ENCODE measurements at regions not wholly inside any gene's neighbourhood (a gene's known extent, or its start where the extent isn't known, plus 50 kb on each side); places are given as distances from the start of the nearest gene placed in this dataset.

DNA sequence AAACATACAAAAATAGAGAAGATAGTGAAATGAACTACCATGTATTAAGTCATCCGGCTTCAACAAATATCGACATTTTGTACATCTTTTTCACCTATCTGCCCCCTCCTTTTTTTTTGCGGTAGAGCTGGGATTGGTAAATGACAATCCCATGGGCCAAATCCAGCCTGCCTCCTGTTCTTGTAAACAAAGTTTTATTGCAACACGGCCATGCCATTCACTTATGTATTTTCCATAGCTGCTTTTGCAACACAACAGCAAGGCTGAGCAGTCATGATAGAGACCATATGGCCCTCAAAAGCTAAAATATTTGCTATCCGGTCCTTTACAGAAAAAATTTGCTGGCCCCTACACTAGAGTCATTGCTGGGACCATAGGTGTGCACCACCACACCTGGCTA lies 58.1 kb upstream of the PLEKHG3 start:
- H3K18ac ChIP-seq (ENCODE audit: low read length): peak overlapping the region; percentile 96

GRCh38 chr14:64649383-64649998 lies 54.7 kb upstream of the PLEKHG3 start:
- no CpG with 5 or more reads among the region's 13 CpGs for WGBS (ENCODE audit: extremely low coverage, insufficient coverage, low lambda C conversion rate)

More for the DNA sequence above, 58.1 kb upstream of the PLEKHG3 start:
- H3K27ac ChIP-seq (ENCODE audit: low read depth, low read length): peak overlapping the region; percentile 91
- H3K36me3 ChIP-seq (ENCODE audit: control insufficient read depth, insufficient read depth, low read length): no peaks in the 10 kb centered on the region
- peak overlapping the region; percentile 93 for H3K4ac ChIP-seq (ENCODE audit: low read depth, low read length)
- no peak overlapping the region for H4K8ac ChIP-seq (ENCODE audit: low read depth, low read length)
- no peak overlapping the region for H3K4me3 ChIP-seq (ENCODE audit: low read length)
- no peak overlapping the region for H3K4me2 ChIP-seq (ENCODE audit: low read length)
- H3K23ac ChIP-seq (ENCODE audit: low read length): no peak overlapping the region
- peak overlapping the region; percentile 98 for H2BK120ac ChIP-seq (ENCODE audit: low read depth, low read length)
- H4K5ac ChIP-seq (ENCODE audit: low read length): no peak overlapping the region
- peaks cover 10% of the 10 kb centered on the region for H3K4me1 ChIP-seq (ENCODE audit: control insufficient read depth, low read depth, low read length)
- H3K9ac ChIP-seq (ENCODE audit: low read length): no peak overlapping the region
- no peaks in the 10 kb centered on the region for H3K79me2 ChIP-seq (ENCODE audit: control insufficient read depth, insufficient read depth, low read length)
- H2BK5ac ChIP-seq (ENCODE audit: low read length): peak overlapping the region; percentile 56
- H2BK15ac ChIP-seq (replicated peaks; ENCODE audit: low read depth): peak overlapping the region; percentile 38
- no peaks in the 10 kb centered on the region for H3K79me1 ChIP-seq (ENCODE audit: low read length)
- no CpG with 5 or more reads among the region's 5 CpGs for WGBS (ENCODE audit: extremely low coverage, insufficient coverage, low lambda C conversion rate)
- H2AK5ac ChIP-seq (ENCODE audit: low read length): no peak overlapping the region
- no peaks in the 10 kb centered on the region for H3K27me3 ChIP-seq (ENCODE audit: insufficient read depth, low read length, poor library complexity)
- DNase-seq: peak; percentile 31
- peak overlapping the region; percentile 77 for H3K56ac ChIP-seq (ENCODE audit: low read length)

DNA sequence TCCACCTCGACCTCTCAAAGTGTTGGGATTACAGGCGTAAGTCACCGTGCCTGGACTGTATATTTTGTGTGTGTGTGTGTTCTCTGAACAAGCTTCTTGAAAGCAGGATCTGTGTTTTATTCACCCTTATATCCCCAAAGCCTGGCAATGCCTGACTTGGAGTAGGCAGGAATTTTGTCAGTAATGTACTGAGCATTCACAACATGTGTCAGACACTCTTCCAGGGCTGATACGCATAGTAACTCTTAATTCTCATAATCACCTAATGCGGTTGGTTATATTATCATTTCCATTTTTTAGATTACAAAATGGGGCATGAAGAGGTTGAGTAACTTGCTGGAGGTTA lies 50.4 kb upstream of the PLEKHG3 start:
- Histone ChIP-seq H2BK15ac (replicated peaks; ENCODE audit: low read depth) (no peak overlapping the region), H3K4me2 (ENCODE audit: low read length) (no peak overlapping the region), H3K36me3 (ENCODE audit: control insufficient read depth, insufficient read depth, low read length) (no peaks in the 10 kb centered on the region), H4K5ac (ENCODE audit: low read length) (no peak overlapping the region), H3K27me3 (ENCODE audit: insufficient read depth, low read length, poor library complexity) (no peaks in the 10 kb centered on the region), H3K79me1 (ENCODE audit: low read length) (no peaks in the 10 kb centered on the region), H2BK120ac (ENCODE audit: low read depth, low read length) (no peak overlapping the region), H3K18ac (ENCODE audit: low read length) (no peak overlapping the region), H3K4me3 (ENCODE audit: low read length) (no peak overlapping the region), H3K23ac (ENCODE audit: low read length) (no peak overlapping the region), H3K9ac (ENCODE audit: low read length) (no peak overlapping the region), H3K4me1 (ENCODE audit: control insufficient read depth, low read depth, low read length) (peaks cover 4% of the 10 kb centered on the region), H2AK5ac (ENCODE audit: low read length) (no peak overlapping the region), H3K56ac (ENCODE audit: low read length) (no peak overlapping the region), H3K4ac (ENCODE audit: low read depth, low read length) (no peak overlapping the region), H3K27ac (ENCODE audit: low read depth, low read length) (no peak overlapping the region), H4K8ac (ENCODE audit: low read depth, low read length) (no peak overlapping the region), H3K79me2 (ENCODE audit: control insufficient read depth, insufficient read depth, low read length) (no peaks in the 10 kb centered on the region), H2BK5ac (ENCODE audit: low read length) (no peak overlapping the region)
- no peak for DNase-seq
- WGBS (ENCODE audit: extremely low coverage, insufficient coverage, low lambda C conversion rate): no CpG with 5 or more reads among the region's 5 CpGs

More at GRCh38 chr14:64649383-64649998, 54.7 kb upstream of the PLEKHG3 start:
- no peak overlapping the region for H3K9ac ChIP-seq (ENCODE audit: low read length)
- H3K56ac ChIP-seq (ENCODE audit: low read length): peak overlapping the region; percentile 39
- no peak overlapping the region for H2AK5ac ChIP-seq (ENCODE audit: low read length)
- no peak overlapping the region for H3K4me2 ChIP-seq (ENCODE audit: low read length)
- no peak overlapping the region for H2BK5ac ChIP-seq (ENCODE audit: low read length)
- H3K4ac ChIP-seq (ENCODE audit: low read depth, low read length): no peak overlapping the region
- no peaks in the 10 kb centered on the region for H3K79me1 ChIP-seq (ENCODE audit: low read length)
- H2BK120ac ChIP-seq (ENCODE audit: low read depth, low read length): no peak overlapping the region
- no peaks in the 10 kb centered on the region for H3K27me3 ChIP-seq (ENCODE audit: insufficient read depth, low read length, poor library complexity)
- no peaks in the 10 kb centered on the region for H3K36me3 ChIP-seq (ENCODE audit: control insufficient read depth, insufficient read depth, low read length)
- H3K27ac ChIP-seq (ENCODE audit: low read depth, low read length): no peak overlapping the region
- peaks cover 10% of the 10 kb centered on the region for H3K4me1 ChIP-seq (ENCODE audit: control insufficient read depth, low read depth, low read length)
- H4K8ac ChIP-seq (ENCODE audit: low read depth, low read length): no peak overlapping the region
- peak; percentile 62 for DNase-seq
- H2BK15ac ChIP-seq (replicated peaks; ENCODE audit: low read depth): no peak overlapping the region
- peak overlapping the region; percentile 4 for H3K18ac ChIP-seq (ENCODE audit: low read length)
- H3K23ac ChIP-seq (ENCODE audit: low read length): no peak overlapping the region
- no peaks in the 10 kb centered on the region for H3K79me2 ChIP-seq (ENCODE audit: control insufficient read depth, insufficient read depth, low read length)
- no peak overlapping the region for H3K4me3 ChIP-seq (ENCODE audit: low read length)
- no peak overlapping the region for H4K5ac ChIP-seq (ENCODE audit: low read length)

- Histone ChIP-seq H3K27me3 (ENCODE audit: insufficient read depth, low read length, poor library complexity) (no peaks in the 10 kb centered on the region), H3K4me3 (ENCODE audit: low read length) (no peak overlapping the region), H3K79me2 (ENCODE audit: control insufficient read depth, insufficient read depth, low read length) (no peaks in the 10 kb centered on the region), H3K9ac (ENCODE audit: low read length) (no peak overlapping the region), H3K4me2 (ENCODE audit: low read length) (no peak overlapping the region), H4K5ac (ENCODE audit: low read length) (no peak overlapping the region), H3K4me1 (ENCODE audit: control insufficient read depth, low read depth, low read length) (peaks cover 4% of the 10 kb centered on the region), H3K4ac (ENCODE audit: low read depth, low read length) (no peak overlapping the region), H3K23ac (ENCODE audit: low read length) (no peak overlapping the region), H3K56ac (ENCODE audit: low read length) (no peak overlapping the region), H3K36me3 (ENCODE audit: control insufficient read depth, insufficient read depth, low read length) (no peaks in the 10 kb centered on the region), H2AK5ac (ENCODE audit: low read length) (no peak overlapping the region), H2BK15ac (replicated peaks; ENCODE audit: low read depth) (no peak overlapping the region), H2BK120ac (ENCODE audit: low read depth, low read length) (no peak overlapping the region), H3K79me1 (ENCODE audit: low read length) (no peaks in the 10 kb centered on the region), H4K8ac (ENCODE audit: low read depth, low read length) (no peak overlapping the region), H2BK5ac (ENCODE audit: low read length) (no peak overlapping the region), H3K18ac (ENCODE audit: low read length) (no peak overlapping the region), H3K27ac (ENCODE audit: low read depth, low read length) (no peak overlapping the region)
- DNase-seq: no peak
- WGBS (ENCODE audit: extremely low coverage, insufficient coverage, low lambda C conversion rate): no CpG with 5 or more reads among the region's 5 CpGs
These were observed 49.9 kb upstream of the PLEKHG3 start for GRCh38 chr14:64654246-64654900.

Data from mesendoderm (in vitro differentiated cells).